Activated CD4-positive, alpha-beta T cell treated with anti-CD3 and anti-CD28 coated beads, Interleukin-2, amount 10 ng/mL, durations not matched to agents 24 days and 14 days (primary cell): ENCODE measurements at regions not wholly inside any gene's neighbourhood (a gene's known extent, or its start where the extent isn't known, plus 50 kb on each side); places are given as distances from the start of the nearest gene placed in this dataset.

Source experiments
- DNase-seq: peaks from one replicate; pipeline ENCODE4 v3.0.0; 2022
- H3K27ac Mint-ChIP-seq: one replicate; pipeline ENCODE4 v1.8.0; 2022; ENCODE audit warnings: mild to moderate bottlenecking, mixed read lengths
- H3K27me3 Mint-ChIP-seq: one replicate; pipeline ENCODE4 v1.8.0; 2022; ENCODE audit warnings: mixed read lengths
- H3K36me3 Mint-ChIP-seq: one replicate; pipeline ENCODE4 v1.8.0; 2022; ENCODE audit warnings: low read depth, mild to moderate bottlenecking, mixed read lengths
- H3K4me1 Mint-ChIP-seq: one replicate; pipeline ENCODE4 v1.8.0; 2021; ENCODE audit warnings: mixed read lengths
- H3K4me3 Mint-ChIP-seq: one replicate; pipeline ENCODE4 v1.8.0; 2022; ENCODE audit warnings: mild to moderate bottlenecking, moderate library complexity, mixed read lengths
- H3K9me3 Mint-ChIP-seq: one replicate; pipeline ENCODE4 v1.8.0; 2021; ENCODE audit warnings: mixed read lengths
- intact Hi-C: fragments of 100-400 bp; cut with micrococcal nuclease; formaldehyde crosslinking; loops from one replicate; pipeline ENCODE4 v1.15.1; 2023

DNA sequence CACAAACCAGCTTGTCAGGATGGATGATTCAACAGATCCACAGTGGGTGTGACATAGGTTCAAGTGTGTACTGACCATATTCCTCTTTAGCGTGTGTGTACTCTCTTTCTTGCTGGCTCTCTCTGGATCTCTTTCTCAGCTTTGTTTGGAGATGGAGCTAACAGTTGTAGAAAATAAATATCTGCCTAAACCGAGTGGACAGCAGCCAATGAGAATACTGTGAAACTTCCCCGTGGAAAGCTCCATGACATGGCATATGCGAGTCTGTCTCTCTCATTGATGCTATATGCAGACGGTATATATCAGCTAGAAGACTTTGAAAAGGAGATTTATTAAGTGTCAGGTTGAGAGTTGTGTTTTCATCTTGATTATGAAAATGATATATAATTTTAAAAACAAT lies 406.5 kb upstream of the SUCLG2 start:
- no peak overlapping the region for H3K27ac Mint-ChIP-seq
- no peaks in the 10 kb centered on the region for H3K27me3 Mint-ChIP-seq
- intact Hi-C loops: no loop called here
- peaks cover 25% of the 10 kb centered on the region for H3K4me1 Mint-ChIP-seq
- H3K36me3 Mint-ChIP-seq: peaks cover 5% of the 10 kb centered on the region
- H3K9me3 Mint-ChIP-seq: peaks cover 4% of the 10 kb centered on the region
- DNase-seq: no peak
- H3K4me3 Mint-ChIP-seq: no peak overlapping the region

DNA sequence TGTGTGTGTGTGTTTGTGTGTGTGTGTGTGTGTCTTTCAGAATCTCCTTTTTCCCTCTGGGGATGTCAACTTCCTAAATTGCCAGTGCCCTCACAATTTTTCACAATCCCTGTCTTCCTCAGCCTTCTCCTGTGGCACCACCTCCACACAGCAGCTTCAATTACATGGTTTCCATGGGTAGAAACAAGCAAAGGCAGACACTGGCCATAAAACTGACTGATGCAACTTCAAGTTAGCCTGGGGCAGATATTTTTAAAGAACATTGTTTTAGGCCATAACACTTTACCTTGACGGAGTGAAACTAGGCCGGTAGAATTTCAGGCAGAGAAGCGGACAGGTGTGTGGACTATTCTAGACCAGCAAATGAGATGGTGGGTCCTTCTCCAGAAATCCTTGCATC lies 405.8 kb upstream of the SUCLG2 start:
- H3K4me3 Mint-ChIP-seq: no peak overlapping the region
- H3K4me1 Mint-ChIP-seq: peaks cover 25% of the 10 kb centered on the region
- intact Hi-C loops: no loop called here
- no peaks in the 10 kb centered on the region for H3K27me3 Mint-ChIP-seq
- DNase-seq: no peak
- H3K9me3 Mint-ChIP-seq: peaks cover 4% of the 10 kb centered on the region
- no peak overlapping the region for H3K27ac Mint-ChIP-seq
- peaks cover 5% of the 10 kb centered on the region for H3K36me3 Mint-ChIP-seq

DNA sequence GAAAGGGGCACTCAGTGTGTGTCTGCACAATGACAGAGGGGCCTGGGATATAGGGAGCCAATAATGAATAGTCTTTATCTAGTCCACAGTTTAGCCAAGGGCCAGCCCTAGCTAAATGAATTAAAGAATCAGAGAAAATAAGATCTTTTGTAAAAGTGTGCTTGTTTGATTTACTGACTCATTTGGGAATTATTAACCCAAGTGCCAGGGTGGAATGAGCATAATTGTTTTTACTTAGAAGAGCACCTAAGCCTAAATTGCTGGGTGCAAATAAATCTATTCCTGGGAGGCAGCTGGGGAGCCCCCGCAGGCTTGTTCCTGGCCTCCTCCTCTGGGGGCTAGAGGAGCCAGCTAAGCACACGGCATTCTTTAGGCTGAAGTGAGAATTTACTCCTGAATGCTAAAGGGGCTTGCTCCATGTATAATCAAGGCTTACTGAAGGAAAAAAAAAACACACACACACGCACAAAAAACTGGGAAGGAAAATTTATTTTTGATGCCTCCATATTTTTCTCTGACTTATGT lies 405.3 kb upstream of the SUCLG2 start:
- no peak overlapping the region for H3K4me3 Mint-ChIP-seq
- H3K9me3 Mint-ChIP-seq: peaks cover 7% of the 10 kb centered on the region
- H3K36me3 Mint-ChIP-seq: peaks cover 5% of the 10 kb centered on the region
- no peak overlapping the region for H3K27ac Mint-ChIP-seq
- H3K4me1 Mint-ChIP-seq: peaks cover 25% of the 10 kb centered on the region
- no peak for DNase-seq
- intact Hi-C loops: loop anchor here (10.0 kb wide), 1 partner anchor 675 kb away; no protein-coding TSS in a partner anchor
- H3K27me3 Mint-ChIP-seq: no peaks in the 10 kb centered on the region

DNA sequence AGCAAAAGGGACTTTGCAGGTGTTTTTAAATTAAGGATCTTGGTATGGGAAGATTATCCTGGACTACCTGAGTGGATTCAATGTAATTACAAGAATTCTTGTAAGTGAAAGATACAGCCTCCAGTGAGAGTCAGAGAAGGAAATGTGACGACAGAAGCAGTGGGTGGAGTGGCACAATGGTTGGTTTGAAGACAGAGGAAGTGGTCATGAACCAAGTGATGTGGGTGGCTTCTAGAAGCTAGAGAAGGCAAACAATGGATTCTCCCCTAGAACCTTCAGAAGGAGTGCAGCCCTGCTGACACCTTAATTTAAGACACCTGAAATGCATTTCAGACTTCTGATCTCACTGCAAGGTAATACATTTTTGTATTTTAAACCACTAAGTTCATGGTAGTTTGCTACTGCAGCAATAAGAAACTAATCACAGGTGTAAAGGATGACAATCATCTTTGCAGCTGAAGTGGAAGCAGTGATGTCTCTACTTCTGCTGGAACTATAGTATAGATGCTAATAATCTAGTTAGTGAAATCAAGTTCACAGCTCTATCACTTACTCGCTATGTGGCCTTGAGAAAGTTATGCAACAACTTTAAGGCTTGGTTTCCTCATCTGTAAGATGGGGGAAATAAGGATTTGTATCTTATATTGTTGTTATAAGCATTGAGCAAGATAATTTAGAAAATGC lies 403.4 kb upstream of the SUCLG2 start:
- peaks cover 25% of the 10 kb centered on the region for H3K4me1 Mint-ChIP-seq
- H3K27ac Mint-ChIP-seq: peak overlapping the region; percentile 65
- H3K4me3 Mint-ChIP-seq: peak overlapping the region; percentile 42
- intact Hi-C loops: loop anchor here (10.0 kb wide), 1 partner anchor 673 kb away; no protein-coding TSS in a partner anchor
- peaks cover 5% of the 10 kb centered on the region for H3K36me3 Mint-ChIP-seq
- H3K27me3 Mint-ChIP-seq: no peaks in the 10 kb centered on the region
- peaks cover 9% of the 10 kb centered on the region for H3K9me3 Mint-ChIP-seq
- peak; percentile 92 for DNase-seq

DNA sequence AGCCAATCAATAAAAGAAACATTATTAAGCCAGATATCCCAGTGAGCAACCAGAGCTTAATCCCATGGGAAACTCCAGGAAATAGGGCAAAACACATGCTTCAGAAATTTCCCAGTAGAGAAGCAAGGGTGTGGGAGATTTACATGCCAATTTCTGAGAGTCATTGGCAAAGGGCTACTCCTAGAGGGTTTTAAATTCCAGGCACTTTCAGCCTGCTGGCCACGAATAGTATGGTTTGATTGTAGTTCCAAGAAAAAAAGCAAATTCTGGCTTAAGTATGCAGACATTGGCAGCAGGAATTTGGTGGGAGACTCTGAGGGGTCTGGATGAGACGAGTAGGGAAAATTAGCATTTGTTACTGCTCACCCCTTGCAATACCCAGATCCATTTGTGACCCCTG lies 402.1 kb upstream of the SUCLG2 start:
- no peak overlapping the region for H3K27ac Mint-ChIP-seq
- peaks cover 25% of the 10 kb centered on the region for H3K4me1 Mint-ChIP-seq
- intact Hi-C loops: loop anchor here (10.0 kb wide), 1 partner anchor 672 kb away; no protein-coding TSS in a partner anchor
- no peaks in the 10 kb centered on the region for H3K27me3 Mint-ChIP-seq
- peaks cover 5% of the 10 kb centered on the region for H3K36me3 Mint-ChIP-seq
- H3K4me3 Mint-ChIP-seq: no peak overlapping the region
- peaks cover 9% of the 10 kb centered on the region for H3K9me3 Mint-ChIP-seq
- DNase-seq: no peak

DNA sequence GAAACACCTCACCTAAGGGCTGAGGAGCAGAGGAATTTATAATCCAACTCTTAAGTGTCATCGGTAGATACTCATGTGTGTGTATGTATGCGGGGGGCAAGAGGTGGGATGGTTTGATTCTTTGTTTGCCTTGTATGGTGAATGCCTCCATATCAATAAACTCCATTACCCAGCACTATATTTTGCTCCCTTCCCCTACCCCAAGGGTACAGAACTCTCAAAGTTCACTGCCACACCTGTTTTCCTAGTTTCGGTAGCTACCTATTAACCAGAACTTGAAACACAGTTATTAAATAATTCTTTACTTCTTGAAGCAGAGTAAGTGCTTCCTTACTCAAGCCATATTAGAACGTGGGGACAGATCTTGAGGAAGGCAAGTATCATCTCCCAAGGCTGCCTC lies 400.8 kb upstream of the SUCLG2 start:
- Mint-ChIP-seq H3K27me3 (no peaks in the 10 kb centered on the region), H3K9me3 (peaks cover 9% of the 10 kb centered on the region), H3K36me3 (peaks cover 3% of the 10 kb centered on the region), H3K4me1 (peaks cover 21% of the 10 kb centered on the region), H3K27ac (no peak overlapping the region), H3K4me3 (no peak overlapping the region)
- no peak for DNase-seq
- intact Hi-C loops: loop anchor here (10.0 kb wide), 1 partner anchor 670 kb away; no protein-coding TSS in a partner anchor

DNA sequence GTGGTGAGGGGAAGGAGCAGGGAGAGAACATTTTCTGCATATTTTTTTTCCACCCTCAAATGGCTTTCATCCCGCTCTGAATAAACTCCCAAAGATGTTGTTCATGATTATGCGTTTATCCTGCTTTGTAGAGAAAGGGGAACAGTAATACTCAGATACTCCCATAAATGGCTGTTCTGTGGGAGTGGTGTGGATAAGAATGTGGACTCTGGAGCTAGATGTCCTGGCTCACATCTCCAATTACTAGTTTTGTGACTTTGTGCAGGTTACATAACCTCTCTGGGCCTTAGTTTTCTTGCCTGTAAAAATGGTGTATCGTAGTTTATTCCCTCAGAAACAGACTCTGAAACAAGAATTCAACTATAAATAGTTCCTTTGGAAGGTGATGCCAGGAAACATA lies 395.4 kb upstream of the SUCLG2 start:
- intact Hi-C loops: loop anchor here (10.0 kb wide), 1 partner anchor 665 kb away; no protein-coding TSS in a partner anchor
- no peaks in the 10 kb centered on the region for H3K36me3 Mint-ChIP-seq
- no peak for DNase-seq
- no peaks in the 10 kb centered on the region for H3K27me3 Mint-ChIP-seq
- no peak overlapping the region for H3K27ac Mint-ChIP-seq
- H3K9me3 Mint-ChIP-seq: peaks cover 6% of the 10 kb centered on the region
- no peaks in the 10 kb centered on the region for H3K4me1 Mint-ChIP-seq
- H3K4me3 Mint-ChIP-seq: no peak overlapping the region

DNA sequence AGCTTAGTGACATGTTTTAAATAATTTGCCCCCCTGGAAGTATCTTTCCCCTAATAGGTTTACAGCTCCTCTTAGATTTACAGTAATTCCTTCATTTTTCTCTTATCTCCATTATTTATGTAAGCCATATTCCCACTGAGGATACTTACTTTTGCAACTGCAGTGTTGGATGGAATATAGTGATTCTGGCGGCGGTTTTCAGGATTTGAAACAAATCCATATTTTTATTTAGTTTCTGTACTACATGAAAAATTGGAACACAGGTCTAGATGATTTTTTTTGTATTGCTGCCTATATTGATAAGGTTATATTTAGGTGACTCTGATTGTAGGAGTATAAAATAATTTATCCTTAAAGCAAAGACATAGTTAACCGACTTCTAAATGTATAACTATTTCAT lies 391.6 kb upstream of the SUCLG2 start:
- Mint-ChIP-seq H3K4me1 (no peaks in the 10 kb centered on the region), H3K9me3 (peaks cover 4% of the 10 kb centered on the region), H3K27ac (no peak overlapping the region), H3K4me3 (no peak overlapping the region), H3K27me3 (no peaks in the 10 kb centered on the region), H3K36me3 (no peaks in the 10 kb centered on the region)
- DNase-seq: no peak
- intact Hi-C loops: no loop called here

DNA sequence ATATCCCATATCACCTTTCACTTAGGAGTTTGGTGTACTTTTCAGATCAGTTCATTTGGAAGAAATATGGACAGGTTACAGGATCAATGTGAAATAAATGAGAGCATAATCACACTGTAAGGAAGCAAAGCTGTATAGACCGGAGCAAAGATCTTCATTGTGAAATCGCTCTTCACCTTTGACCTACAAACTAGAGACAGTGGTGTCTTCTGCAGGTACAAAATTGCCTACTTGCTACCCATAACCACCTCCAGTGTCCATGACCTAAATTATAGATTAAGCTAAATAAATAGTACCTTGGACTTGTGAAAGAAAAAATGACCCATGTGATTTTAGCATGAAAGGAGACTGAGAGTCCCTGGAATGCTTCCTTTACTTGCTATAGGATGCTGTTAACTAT lies 379.5 kb upstream of the SUCLG2 start:
- peaks cover 6% of the 10 kb centered on the region for H3K9me3 Mint-ChIP-seq
- no peaks in the 10 kb centered on the region for H3K27me3 Mint-ChIP-seq
- no peak for DNase-seq
- H3K27ac Mint-ChIP-seq: no peak overlapping the region
- H3K4me3 Mint-ChIP-seq: no peak overlapping the region
- no peaks in the 10 kb centered on the region for H3K4me1 Mint-ChIP-seq
- H3K36me3 Mint-ChIP-seq: no peaks in the 10 kb centered on the region
- intact Hi-C loops: no loop called here

DNA sequence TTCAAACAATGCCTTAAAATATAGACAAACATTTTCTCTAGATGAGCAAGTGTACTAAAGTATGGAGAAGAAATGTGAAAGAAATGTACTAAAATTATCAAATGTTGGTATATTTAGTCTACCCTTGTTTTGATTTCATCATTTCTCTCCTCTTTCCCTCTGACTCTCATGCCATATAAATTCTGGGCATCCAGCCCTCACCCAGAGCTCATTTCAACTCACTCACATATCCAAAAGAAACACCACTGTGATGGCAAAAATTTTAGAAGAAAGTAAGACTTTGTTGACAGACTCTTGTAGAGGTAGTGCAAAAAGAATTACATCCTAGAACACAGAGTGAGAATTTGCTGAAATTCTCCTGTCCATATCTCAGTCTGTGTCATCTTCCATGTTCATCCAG lies 377.8 kb upstream of the SUCLG2 start:
- intact Hi-C loops: no loop called here
- H3K27me3 Mint-ChIP-seq: no peaks in the 10 kb centered on the region
- H3K9me3 Mint-ChIP-seq: peaks cover 6% of the 10 kb centered on the region
- no peaks in the 10 kb centered on the region for H3K36me3 Mint-ChIP-seq
- no peak for DNase-seq
- no peaks in the 10 kb centered on the region for H3K4me1 Mint-ChIP-seq
- no peak overlapping the region for H3K27ac Mint-ChIP-seq
- H3K4me3 Mint-ChIP-seq: no peak overlapping the region

DNA sequence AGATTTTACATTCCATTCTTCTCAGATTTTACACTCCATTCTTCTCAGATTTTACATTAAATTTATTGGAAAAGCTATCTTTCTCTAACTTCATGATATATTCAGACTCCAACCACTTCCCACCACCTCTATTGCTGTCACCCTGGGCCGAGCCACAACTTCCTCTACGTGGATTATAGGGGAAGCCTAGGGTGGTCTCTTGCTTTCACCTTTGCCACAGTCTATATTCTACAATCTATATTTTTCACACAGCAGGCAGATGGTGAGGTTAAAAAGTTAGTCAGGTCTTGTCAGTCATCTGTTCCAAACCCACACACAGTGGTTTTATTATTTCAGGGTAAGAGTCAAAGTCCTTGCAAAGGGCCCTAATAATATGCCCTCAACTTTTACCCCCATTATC lies 370.8 kb upstream of the SUCLG2 start:
- H3K27ac Mint-ChIP-seq: no peak overlapping the region
- H3K4me1 Mint-ChIP-seq: peaks cover 2% of the 10 kb centered on the region
- no peak for DNase-seq
- H3K9me3 Mint-ChIP-seq: peaks cover 7% of the 10 kb centered on the region
- intact Hi-C loops: no loop called here
- H3K27me3 Mint-ChIP-seq: no peaks in the 10 kb centered on the region
- H3K36me3 Mint-ChIP-seq: no peaks in the 10 kb centered on the region
- no peak overlapping the region for H3K4me3 Mint-ChIP-seq

DNA sequence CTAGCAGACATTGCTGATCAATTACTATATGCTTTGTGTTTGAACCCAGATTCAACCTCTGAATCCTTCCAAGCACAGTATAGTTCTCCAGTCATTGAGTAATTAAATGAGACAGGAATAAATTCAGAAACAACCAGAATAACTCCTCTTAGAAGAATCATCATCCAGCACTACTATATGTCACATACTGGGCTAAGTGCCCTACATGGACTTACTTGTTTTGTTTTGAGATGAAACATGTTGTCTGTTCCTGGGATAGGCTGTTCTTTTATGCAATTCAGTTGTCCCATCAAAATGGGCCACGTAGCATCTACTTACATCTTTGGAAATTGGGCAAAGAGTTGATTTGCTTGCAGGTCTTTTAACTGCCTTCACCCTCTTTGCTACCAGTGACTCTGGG lies 365.5 kb upstream of the SUCLG2 start:
- no peaks in the 10 kb centered on the region for H3K27me3 Mint-ChIP-seq
- H3K27ac Mint-ChIP-seq: no peak overlapping the region
- intact Hi-C loops: no loop called here
- no peaks in the 10 kb centered on the region for H3K4me1 Mint-ChIP-seq
- no peaks in the 10 kb centered on the region for H3K36me3 Mint-ChIP-seq
- no peak for DNase-seq
- H3K4me3 Mint-ChIP-seq: no peak overlapping the region
- H3K9me3 Mint-ChIP-seq: peaks cover 3% of the 10 kb centered on the region

DNA sequence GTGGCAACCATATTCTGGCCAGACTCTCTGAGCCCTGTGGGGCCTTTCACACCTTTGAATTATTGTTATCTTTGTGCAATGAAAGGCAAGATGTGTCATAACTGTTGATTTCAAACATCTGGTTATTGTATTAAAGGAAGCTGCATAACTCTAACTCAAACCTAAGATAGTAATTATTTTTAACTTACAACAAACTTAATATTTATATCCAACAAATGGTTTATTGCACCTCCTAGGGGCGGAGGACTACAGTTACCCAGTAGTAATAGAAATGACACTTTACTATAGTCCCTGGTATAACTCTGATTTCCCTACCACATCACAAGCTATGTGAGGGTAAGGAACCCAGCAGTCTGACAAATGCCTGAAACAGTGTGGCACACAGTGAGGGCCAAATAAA lies 363.9 kb upstream of the SUCLG2 start:
- no peak for DNase-seq
- H3K27ac Mint-ChIP-seq: no peak overlapping the region
- peaks cover 3% of the 10 kb centered on the region for H3K9me3 Mint-ChIP-seq
- H3K4me3 Mint-ChIP-seq: no peak overlapping the region
- no peaks in the 10 kb centered on the region for H3K36me3 Mint-ChIP-seq
- H3K27me3 Mint-ChIP-seq: peaks cover 2% of the 10 kb centered on the region
- H3K4me1 Mint-ChIP-seq: no peaks in the 10 kb centered on the region
- intact Hi-C loops: no loop called here

DNA sequence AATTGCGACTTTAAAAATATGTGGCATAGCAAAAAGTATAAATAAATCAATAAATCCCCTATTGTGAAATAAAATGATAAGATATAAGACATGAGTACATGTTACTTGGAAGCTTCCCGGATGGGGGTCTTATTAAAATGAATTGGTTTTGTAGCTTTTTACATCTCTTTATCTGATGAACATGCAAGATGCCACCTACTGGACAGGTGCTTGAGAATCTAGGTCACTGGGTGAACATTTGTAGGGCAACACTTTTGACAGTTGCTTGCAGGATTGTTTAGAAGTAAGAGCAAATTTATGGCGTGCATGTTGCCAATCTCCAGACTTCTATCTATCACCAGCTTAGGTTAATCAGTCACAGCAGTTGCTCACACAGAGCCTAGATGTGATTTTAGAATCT lies 362.7 kb upstream of the SUCLG2 start:
- Mint-ChIP-seq H3K4me1 (no peaks in the 10 kb centered on the region), H3K9me3 (no peaks in the 10 kb centered on the region), H3K27me3 (peaks cover 4% of the 10 kb centered on the region), H3K4me3 (no peak overlapping the region), H3K27ac (no peak overlapping the region), H3K36me3 (no peaks in the 10 kb centered on the region)
- DNase-seq: no peak
- intact Hi-C loops: no loop called here

DNA sequence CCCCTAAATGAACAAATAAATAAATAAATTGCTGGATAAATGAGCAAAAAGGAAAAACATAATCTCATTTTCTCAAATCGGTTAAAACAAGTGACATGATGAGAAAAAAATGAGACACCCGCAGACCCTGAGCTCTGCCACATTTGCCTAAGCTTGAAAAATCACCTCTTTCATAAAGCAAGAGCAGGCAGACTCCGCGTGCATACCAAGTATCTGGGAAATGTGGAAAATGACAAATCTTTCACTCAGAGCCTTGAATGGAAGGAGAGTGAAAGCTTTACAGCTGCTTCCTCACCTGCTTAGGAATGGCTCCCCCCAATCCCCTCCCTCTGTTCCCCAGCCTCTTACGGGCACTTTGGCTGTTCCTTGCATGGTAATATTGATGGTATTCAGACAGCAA lies 355.5 kb upstream of the SUCLG2 start:
- Mint-ChIP-seq H3K27ac (no peak overlapping the region), H3K4me3 (no peak overlapping the region), H3K36me3 (no peaks in the 10 kb centered on the region), H3K9me3 (no peaks in the 10 kb centered on the region), H3K4me1 (peaks cover 7% of the 10 kb centered on the region), H3K27me3 (peaks cover 37% of the 10 kb centered on the region)
- intact Hi-C loops: no loop called here
- no peak for DNase-seq
